Fibroblast of skin of right quadriceps (primary cell): ENCODE measurements at regions not wholly inside any gene's neighbourhood (a gene's known extent, or its start where the extent isn't known, plus 50 kb on each side); places are given as distances from the start of the nearest gene placed in this dataset.
A peak's percentile ranks its signal among the peaks of the same experiment; 100 is the strongest.
"Not testable (repeated sequence)": the region's sequence is repeated elsewhere in the genome, so short reads cannot be mapped to it uniquely, and the experiment has no call there.

Experiments
- DNase-seq: peaks from one replicate; pipeline ENCODE4 v3.0.0-alpha.2; 2013

GRCh38 chr18:4605212-4605611, 150.1 kb upstream of the DLGAP1 start:
- no peak for DNase-seq

GRCh38 chr18:4603955-4604354, 148.8 kb upstream of the DLGAP1 start:
- no peak for DNase-seq

GRCh38 chr18:4599312-4599711, 144.2 kb upstream of the DLGAP1 start:
- DNase-seq: no peak

GRCh38 chr18:4597301-4597700, 142.2 kb upstream of the DLGAP1 start:
- no peak for DNase-seq

- DNase-seq: no peak
Measured at GRCh38 chr18:4593895-4594294, 138.8 kb upstream of the DLGAP1 start.

GRCh38 chr18:4593459-4593858, 138.4 kb upstream of the DLGAP1 start:
- no peak for DNase-seq

- no peak for DNase-seq
Measured at GRCh38 chr18:4589056-4589800, 134.1 kb upstream of the DLGAP1 start.

GRCh38 chr18:4587204-4587603, 132.1 kb upstream of the DLGAP1 start:
- DNase-seq: no peak

GRCh38 chr18:4586731-4587130, 131.6 kb upstream of the DLGAP1 start:
- DNase-seq: no peak

- no peak for DNase-seq
Measured at GRCh38 chr18:4582431-4583335, 127.6 kb upstream of the DLGAP1 start.

GRCh38 chr18:4581966-4582365, 126.9 kb upstream of the DLGAP1 start:
- no peak for DNase-seq

GRCh38 chr18:4578449-4578848, 123.3 kb upstream of the DLGAP1 start:
- no peak for DNase-seq

GRCh38 chr18:4573735-4574134, 118.6 kb upstream of the DLGAP1 start:
- DNase-seq: no peak

GRCh38 chr18:4557502-4557901, 102.4 kb upstream of the DLGAP1 start:
- DNase-seq: no peak

GRCh38 chr18:4551001-4551360, 95.9 kb upstream of the DLGAP1 start:
- no peak for DNase-seq

GRCh38 chr18:4549164-4549872, 94.2 kb upstream of the DLGAP1 start:
- peak; percentile 13 for DNase-seq

GRCh38 chr18:4547126-4547525, 92.0 kb upstream of the DLGAP1 start:
- no peak for DNase-seq

- no peak for DNase-seq
Measured at GRCh38 chr18:4544142-4544541, 89.0 kb upstream of the DLGAP1 start.

GRCh38 chr18:4543711-4544110, 88.6 kb upstream of the DLGAP1 start:
- no peak for DNase-seq

- no peak for DNase-seq
Measured at GRCh38 chr18:4541588-4541987, 86.5 kb upstream of the DLGAP1 start.

GRCh38 chr18:4536447-4536846, 81.3 kb upstream of the DLGAP1 start:
- DNase-seq: no peak

- DNase-seq: no peak
Measured at GRCh38 chr18:4528405-4528804, 73.3 kb upstream of the DLGAP1 start.

GRCh38 chr18:4527826-4528225, 72.7 kb upstream of the DLGAP1 start:
- not testable (repeated sequence) for DNase-seq

GRCh38 chr18:4524096-4524495, 69.0 kb upstream of the DLGAP1 start:
- DNase-seq: no peak
